HepG2 (cell line): ENCODE measurements at regions not wholly inside any gene's neighbourhood (a gene's known extent, or its start where the extent isn't known, plus 50 kb on each side); places are given as distances from the start of the nearest gene placed in this dataset.
A peak's percentile ranks its signal among the peaks of the same experiment; 100 is the strongest.

Experiments
- ATAC-seq: fragments of 200-7000 bp; cut with Tn5 transposase; 3 replicates; pipeline ENCODE4 v1.9.1; 2020; ENCODE audit warnings: mild to moderate bottlenecking, moderate library complexity
- BruUV-seq: library from RNA; stranded (reverse); fragments of 400-500 nt; replicated peaks from 2 replicates; lab custom pipeline; 2021; lab: Mats Ljungman, UMichigan
- CTCF ChIA-PET: fragments of 300-600 bp; formaldehyde crosslinking; extraction: SDS; loops from one replicate; lab custom pipeline; 2021; ENCODE audit warnings: low total read pairs, inconsistent platforms, low intra/inter-chr PET ratio; lab: Yijun Ruan, JAX
- POLR2A ChIA-PET: fragments of 350-600 bp; sonication (Branson Sonifier 250); formaldehyde crosslinking; loops from one replicate; lab custom pipeline; 2020; ENCODE audit warnings: antibody characterized with exemption, inconsistent platforms; lab: Yijun Ruan, JAX
- DNase-seq: peaks from one replicate; pipeline ENCODE4 v3.0.0-alpha.2; 2015; ENCODE audit warnings: low spot score
- FAIRE-seq: peaks from 3 replicates; lab custom pipeline; 2011; peaks lifted over from hg19 to GRCh38; lab: Jason Lieb, UNC
- H2AFZ ChIP-seq: one replicate; pipeline ENCODE4 v1.6.1; 2011; ENCODE audit warnings: low read length, inconsistent platforms
- H3K27ac ChIP-seq: fragments of 300-600 bp; 3 replicates; pipeline ENCODE4 v1.8.0; 2011; ENCODE audit warnings: mixed run types, mild to moderate bottlenecking, mixed read lengths, low read length, inconsistent platforms; ENCODE audit not compliant: insufficient read depth; ENCODE audit errors: extremely low read length
- H3K27me3 ChIP-seq, 2 experiments: fragments of 200-600 bp in 1 of 2; 2 replicates in 1 of 2; 3 replicates in 1 of 2; pipeline versions ENCODE4 v1.6.0 to v1.8.0; 2011; ENCODE audit warnings: low read length in 2 of 2, mild to moderate bottlenecking in 2 of 2, moderate library complexity in 2 of 2, inconsistent platforms in 1 of 2; ENCODE audit not compliant: insufficient read depth in 2 of 2, control insufficient read depth in 1 of 2
- H3K36me3 ChIP-seq, 2 experiments: fragments of 200-600 bp in 1 of 2; replicated peaks in 1 of 2; 2 replicates in 1 of 2; 3 replicates in 1 of 2; pipeline versions ENCODE4 v1.5.1 to v1.8.0; 2011; ENCODE audit warnings: low read length in 2 of 2, inconsistent platforms in 1 of 2; ENCODE audit not compliant: insufficient read depth in 2 of 2, control insufficient read depth in 1 of 2
- H3K4me1 ChIP-seq: 2 replicates; pipeline ENCODE4 v1.5.1; 2012; ENCODE audit warnings: low read length, inconsistent platforms; ENCODE audit not compliant: insufficient read depth
- H3K4me2 ChIP-seq: 2 replicates; pipeline ENCODE4 v1.6.0; 2011; ENCODE audit warnings: low read depth, low read length, inconsistent platforms
- H3K4me3 ChIP-seq, 3 experiments: fragments of 200-600 bp in 1 of 3; sonication (generic), shearing (Covaris generic) in 1 of 3; replicated peaks in 1 of 3; 2 replicates each; pipeline ENCODE4 v1.5.1; 2011 to 2016; ENCODE audit warnings: low read length in 3 of 3, inconsistent platforms in 2 of 3, low read depth in 2 of 3, mild to moderate bottlenecking in 2 of 3, control low read depth in 1 of 3, mixed read lengths in 1 of 3; ENCODE audit not compliant: insufficient read depth in 1 of 3
- H3K79me2 ChIP-seq: one replicate; pipeline ENCODE4 v1.6.1; 2011; ENCODE audit warnings: low read length, inconsistent platforms; ENCODE audit not compliant: insufficient read depth
- H3K9ac ChIP-seq: 2 replicates; pipeline ENCODE4 v1.6.0; 2011; ENCODE audit warnings: mild to moderate bottlenecking, low read depth, low read length, inconsistent platforms; ENCODE audit not compliant: insufficient read depth
- H3K9me3 ChIP-seq: 2 replicates; pipeline ENCODE4 v1.5.1; 2012; ENCODE audit warnings: mild to moderate bottlenecking, low read length
- H4K20me1 ChIP-seq: 2 replicates; pipeline ENCODE4 v1.6.0; 2011; ENCODE audit warnings: inconsistent platforms, mild to moderate bottlenecking, low read length, moderate library complexity; ENCODE audit not compliant: insufficient read depth
- RARA ChIP-seq: IDR thresholded peaks from 2 replicates; pipeline ENCODE4 v1.6.1; 2016; ENCODE audit warnings: missing genetic modification reagents, missing compliant biosample characterization
- SNAPC2 ChIP-seq: sonication (generic); formaldehyde crosslinking; IDR thresholded peaks from 2 replicates; pipeline ENCODE4 v1.8.1; 2022; ENCODE audit warnings: mild to moderate bottlenecking, missing genetic modification reagents
- ZBTB39 ChIP-seq: sonication (generic); formaldehyde crosslinking; IDR thresholded peaks from 2 replicates; pipeline ENCODE4 v1.5.0; 2020; ENCODE audit warnings: missing genetic modification reagents
- ZFP36L1 ChIP-seq: sonication (generic); formaldehyde crosslinking; IDR thresholded peaks from 2 replicates; pipeline ENCODE4 v1.8.0; 2022; ENCODE audit warnings: mild to moderate bottlenecking, missing genetic modification reagents, moderate library complexity
- ZNF333 ChIP-seq: sonication (generic); formaldehyde crosslinking; IDR thresholded peaks from 2 replicates; pipeline ENCODE4 v1.4.0; 2020; ENCODE audit warnings: mild to moderate bottlenecking, missing genetic modification reagents, borderline replicate concordance
- WGBS: methylation state at CpG from one replicate; pipeline ENCODE4 v1.1.6; 2017; ENCODE audit warnings: low lambda C conversion rate; 5-methylcytosine and 5-hydroxymethylcytosine counted together
- in situ Hi-C: cut with HindIII; loops from 2 replicates; pipeline ENCODE4 v1.10.0; 2017; ENCODE audit warnings: low pct_unique_long_range_greater_than_20kb; ENCODE audit not compliant: extremely low pct_ligation_motif_present
- intact Hi-C: fragments of 100-400 bp; cut with micrococcal nuclease; formaldehyde crosslinking; loops from one replicate; pipeline ENCODE4 v1.10.0; 2022; ENCODE audit not compliant: unreplicated experiment
- TF ChIP-seq, protein P1 (sequence below): sonication (generic); formaldehyde crosslinking; IDR thresholded peaks from 2 replicates; pipeline ENCODE4 v1.5.0; 2020; ENCODE audit warnings: mild to moderate bottlenecking, missing genetic modification reagents, moderate library complexity

- TF ChIP-seq ZBTB39 (no peak), ZNF333 (CRISPR knock-in tag) (no peak), SNAPC2 (CRISPR knock-in tag) (no peak), ZFP36L1 (no peak)
These were observed 394.2 kb upstream of the ROBO2 start (continued) for GRCh38 chr3:76645724-76646123.

GRCh38 chr3:76646921-76647562, 392.9 kb upstream of the ROBO2 start:
- Histone ChIP-seq H3K79me2 (no peaks in the 10 kb centered on the region), H3K4me1 (no peaks in the 10 kb centered on the region), H3K27me3 (no peaks in the 10 kb centered on the region), H3K9ac (no peak overlapping the region), H3K4me3 (no peak overlapping the region), H3K4me2 (no peak overlapping the region), H4K20me1 (no peaks in the 10 kb centered on the region), H3K9me3 (no peaks in the 10 kb centered on the region), H3K27ac (no peak overlapping the region), H2AFZ (no peak overlapping the region), H3K36me3 (no peaks in the 10 kb centered on the region)
- ATAC-seq (peak; percentile 65), FAIRE-seq (no peak), DNase-seq (peak; percentile 14)
- in situ Hi-C loops (no loop called here), intact Hi-C loops (no loop called here)
- TF ChIP-seq, protein P1, sequence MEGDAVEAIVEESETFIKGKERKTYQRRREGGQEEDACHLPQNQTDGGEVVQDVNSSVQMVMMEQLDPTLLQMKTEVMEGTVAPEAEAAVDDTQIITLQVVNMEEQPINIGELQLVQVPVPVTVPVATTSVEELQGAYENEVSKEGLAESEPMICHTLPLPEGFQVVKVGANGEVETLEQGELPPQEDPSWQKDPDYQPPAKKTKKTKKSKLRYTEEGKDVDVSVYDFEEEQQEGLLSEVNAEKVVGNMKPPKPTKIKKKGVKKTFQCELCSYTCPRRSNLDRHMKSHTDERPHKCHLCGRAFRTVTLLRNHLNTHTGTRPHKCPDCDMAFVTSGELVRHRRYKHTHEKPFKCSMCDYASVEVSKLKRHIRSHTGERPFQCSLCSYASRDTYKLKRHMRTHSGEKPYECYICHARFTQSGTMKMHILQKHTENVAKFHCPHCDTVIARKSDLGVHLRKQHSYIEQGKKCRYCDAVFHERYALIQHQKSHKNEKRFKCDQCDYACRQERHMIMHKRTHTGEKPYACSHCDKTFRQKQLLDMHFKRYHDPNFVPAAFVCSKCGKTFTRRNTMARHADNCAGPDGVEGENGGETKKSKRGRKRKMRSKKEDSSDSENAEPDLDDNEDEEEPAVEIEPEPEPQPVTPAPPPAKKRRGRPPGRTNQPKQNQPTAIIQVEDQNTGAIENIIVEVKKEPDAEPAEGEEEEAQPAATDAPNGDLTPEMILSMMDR (CRISPR knock-in tag) = peak; percentile 48
- TF ChIP-seq RARA (CRISPR knock-in tag) = no peak
- WGBS = 6% methylated on average over 12 of the region's 13 CpGs
- ChIA-PET POLR2A (no interaction called here), CTCF (no interaction called here)
- no TSS peak for BruUV-seq
